CD8-positive, alpha-beta memory T cell (primary cell): ENCODE measurements at regions not wholly inside any gene's neighbourhood (a gene's known extent, or its start where the extent isn't known, plus 50 kb on each side); places are given as distances from the start of the nearest gene placed in this dataset.

Experiments used
- CTCF ChIA-PET: fragments of 350-600 bp; sonication (Branson Sonifier 250); formaldehyde crosslinking; loops from one replicate; lab custom pipeline; 2021; ENCODE audit warnings: antibody characterized with exemption; lab: Charles Lee
- POLR2A ChIA-PET: fragments of 350-600 bp; sonication (Branson Sonifier 250); formaldehyde crosslinking; loops from one replicate; lab custom pipeline; 2021; ENCODE audit warnings: antibody characterized with exemption; lab: Charles Lee
- DNase-seq, 5 donors: peaks; one replicate each; pipeline versions ENCODE4 v3.0.0 to v3.0.0-alpha.2; 2020 to 2022; ENCODE audit warnings: mixed read lengths in 1 of 5
- H3K27ac ChIP-seq: one replicate; pipeline ENCODE4 v1.7.0; 2013; ENCODE audit warnings: low read depth, mild to moderate bottlenecking, low read length, moderate library complexity
- H3K27me3 ChIP-seq: 2 replicates; pipeline ENCODE4 v1.7.0; 2013; ENCODE audit warnings: low read length, mild to moderate bottlenecking; ENCODE audit not compliant: insufficient read depth, poor library complexity, severe bottlenecking
- H3K36me3 ChIP-seq: 2 replicates; pipeline ENCODE4 v1.7.0; 2013; ENCODE audit warnings: mild to moderate bottlenecking, low read length, moderate library complexity; ENCODE audit not compliant: insufficient read depth
- H3K4me1 ChIP-seq: 2 replicates; pipeline ENCODE4 v1.7.0; 2013; ENCODE audit warnings: mild to moderate bottlenecking, low read length, moderate library complexity; ENCODE audit not compliant: insufficient read depth
- H3K4me3 ChIP-seq: 2 replicates; pipeline ENCODE4 v1.7.0; 2013; ENCODE audit warnings: mild to moderate bottlenecking, low read length
- H3K9me3 ChIP-seq: 2 replicates; pipeline ENCODE4 v1.7.0; 2013; ENCODE audit warnings: mild to moderate bottlenecking, low read length
- H3K27ac Mint-ChIP-seq, 8 donors: one replicate each; pipeline ENCODE4 v1.8.0; 2020 to 2021; ENCODE audit warnings: mixed read lengths in 8 of 8, mild to moderate bottlenecking in 6 of 8, inconsistent platforms in 3 of 8, moderate library complexity in 3 of 8
- H3K27me3 Mint-ChIP-seq, 2 donors: one replicate each; pipeline ENCODE4 v1.8.0; 2020 to 2021; ENCODE audit warnings: mixed read lengths in 2 of 2, mild to moderate bottlenecking in 1 of 2, moderate library complexity in 1 of 2
- H3K36me3 Mint-ChIP-seq, 3 donors: one replicate each; pipeline ENCODE4 v1.8.0; 2020 to 2021; ENCODE audit warnings: mixed read lengths in 3 of 3, inconsistent platforms in 1 of 3, mild to moderate bottlenecking in 1 of 3
- H3K4me1 Mint-ChIP-seq, 3 donors: one replicate each; pipeline ENCODE4 v1.8.0; 2020 to 2021; ENCODE audit warnings: mixed read lengths in 3 of 3, inconsistent platforms in 1 of 3, mild to moderate bottlenecking in 1 of 3
- H3K4me3 Mint-ChIP-seq, 7 donors: one replicate each; pipeline ENCODE4 v1.8.0; 2020 to 2021; ENCODE audit warnings: mixed read lengths in 7 of 7, mild to moderate bottlenecking in 6 of 7, moderate library complexity in 4 of 7, inconsistent platforms in 2 of 7
- H3K9me3 Mint-ChIP-seq, 5 donors: one replicate each; pipeline ENCODE4 v1.8.0; 2020 to 2022; ENCODE audit warnings: mixed read lengths in 5 of 5, mild to moderate bottlenecking in 3 of 5, moderate library complexity in 2 of 5, inconsistent platforms in 1 of 5

DNA sequence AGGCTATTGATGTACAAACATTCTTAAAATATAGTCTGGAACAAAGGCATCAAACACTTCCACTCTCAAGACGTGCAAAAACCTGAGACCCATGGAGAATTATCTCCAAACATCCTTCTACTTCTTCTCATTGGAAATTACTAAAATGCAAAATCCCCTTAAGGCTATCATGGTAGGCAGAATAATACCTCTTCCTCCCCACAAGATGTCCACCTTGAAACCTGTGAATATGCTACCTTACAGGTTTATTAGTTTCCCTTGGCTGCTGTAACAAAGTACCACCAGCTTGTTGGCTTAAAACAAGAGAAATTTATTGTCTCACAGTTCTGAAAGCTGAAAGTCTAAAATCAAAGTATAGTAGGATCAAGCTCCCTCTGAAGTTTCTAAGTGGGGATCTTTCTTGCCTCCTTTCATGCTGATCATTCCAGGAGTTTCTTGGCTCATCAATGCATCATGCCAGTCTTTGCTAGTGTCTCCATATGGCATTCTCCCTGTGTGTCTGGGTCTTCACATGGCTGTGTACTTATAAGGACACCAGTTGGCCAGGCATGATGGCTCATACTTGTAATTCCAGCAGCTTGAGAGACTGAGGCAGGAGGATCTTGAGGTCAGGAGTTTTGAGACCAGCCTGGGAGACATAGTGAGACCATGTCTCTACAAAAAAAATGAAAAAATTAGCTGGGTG lies 163.7 kb upstream of the NCK2 start:
- Mint-ChIP-seq H3K4me1 (peaks cover 23 to 28% (median 26%) of the 10 kb centered on the region in 3 donors), H3K27me3 (peaks cover 0 to 3% of the 10 kb centered on the region in 2 donors), H3K4me3 (no peak overlapping the region), H3K27ac (peak overlapping the region in 2 of 8 donors; percentile 27 to 60), H3K36me3 (peaks cover 0 to 4% (median 2%) of the 10 kb centered on the region in 3 donors), H3K9me3 (peaks cover 0 to 2% (median 0%) of the 10 kb centered on the region in 5 donors)
- Histone ChIP-seq H3K27ac (no peak overlapping the region), H3K9me3 (no peaks in the 10 kb centered on the region), H3K4me1 (peaks cover 26% of the 10 kb centered on the region), H3K36me3 (no peaks in the 10 kb centered on the region), H3K4me3 (no peak overlapping the region), H3K27me3 (no peaks in the 10 kb centered on the region)
- POLR2A ChIA-PET, result no interaction called here
- no peak for DNase-seq
- CTCF ChIA-PET, result interaction anchor here (1.0 kb wide), 1 partner anchor 206 kb away, joined by 3 read pairs; no protein-coding TSS in a partner anchor

DNA sequence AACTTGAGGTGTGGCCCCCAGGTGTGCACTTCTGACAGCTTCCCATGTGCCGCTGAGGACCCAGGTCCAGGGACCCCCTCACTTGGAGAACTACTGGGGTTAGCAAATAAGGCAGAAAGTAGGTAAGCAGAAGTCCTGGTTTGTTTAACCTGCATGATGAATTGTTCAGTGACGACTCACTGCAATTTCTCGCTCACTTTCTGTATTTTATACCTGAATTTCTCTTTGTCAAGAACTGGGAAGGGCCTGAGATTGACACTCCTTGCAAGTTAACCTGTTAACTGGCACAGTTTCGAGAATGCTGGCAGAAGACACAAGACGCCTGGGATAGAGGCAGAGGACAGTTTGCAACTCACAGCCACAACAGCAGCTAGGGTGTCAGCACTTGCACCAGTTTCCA lies 164.5 kb upstream of the NCK2 start:
- no peaks in the 10 kb centered on the region for H3K9me3 ChIP-seq
- H3K36me3 ChIP-seq, result no peaks in the 10 kb centered on the region
- H3K27ac Mint-ChIP-seq, result no peak overlapping the region
- H3K27me3 Mint-ChIP-seq, result peaks cover 0 to 1% of the 10 kb centered on the region in 2 donors
- peaks cover 26 to 28% (median 28%) of the 10 kb centered on the region in 3 donors for H3K4me1 Mint-ChIP-seq
- H3K27me3 ChIP-seq, result no peaks in the 10 kb centered on the region
- no peaks in the 10 kb centered on the region for H3K9me3 Mint-ChIP-seq
- no peak overlapping the region for H3K27ac ChIP-seq
- peaks cover 0 to 3% (median 2%) of the 10 kb centered on the region in 3 donors for H3K36me3 Mint-ChIP-seq
- DNase-seq, result no peak
- peaks cover 26% of the 10 kb centered on the region for H3K4me1 ChIP-seq
- ChIA-PET POLR2A (no interaction called here), CTCF (no interaction called here)
- H3K4me3 Mint-ChIP-seq, result no peak overlapping the region
- no peak overlapping the region for H3K4me3 ChIP-seq

DNA sequence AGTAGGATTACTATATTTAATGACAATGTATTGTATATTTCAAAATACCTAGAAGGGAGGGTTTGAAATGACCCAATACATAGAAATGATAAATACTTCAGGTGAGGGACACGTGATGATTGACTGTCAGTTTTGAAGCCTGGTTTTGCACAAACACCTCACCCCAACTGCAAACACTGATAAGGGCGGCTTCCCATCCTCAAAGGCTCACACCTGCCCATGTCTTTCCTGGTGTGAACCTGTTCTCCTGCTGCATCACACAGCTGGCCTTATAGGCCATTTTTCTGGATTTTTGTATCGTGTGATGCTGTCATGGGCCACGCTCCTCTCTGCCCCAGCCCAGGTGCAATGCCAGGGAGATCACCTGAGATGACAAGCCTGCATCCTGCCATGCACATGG lies 166.5 kb upstream of the NCK2 start:
- H3K36me3 ChIP-seq, result no peaks in the 10 kb centered on the region
- POLR2A ChIA-PET, result no interaction called here
- DNase-seq, result no peak
- Mint-ChIP-seq H3K36me3 (no peaks in the 10 kb centered on the region), H3K9me3 (no peaks in the 10 kb centered on the region), H3K4me3 (no peak overlapping the region), H3K27ac (no peak overlapping the region), H3K27me3 (peaks cover 1 to 2% of the 10 kb centered on the region in 2 donors), H3K4me1 (peaks cover 13 to 21% (median 14%) of the 10 kb centered on the region in 3 donors)
- H3K4me3 ChIP-seq, result no peak overlapping the region
- CTCF ChIA-PET, result interaction anchor here (1.2 to 3.5 kb wide), 6 partner anchors 13 to 519 kb away, joined by 3 to 21 read pairs (median 7); no protein-coding TSS in a partner anchor
- no peaks in the 10 kb centered on the region for H3K27me3 ChIP-seq
- H3K27ac ChIP-seq, result no peak overlapping the region
- no peaks in the 10 kb centered on the region for H3K9me3 ChIP-seq
- peaks cover 13% of the 10 kb centered on the region for H3K4me1 ChIP-seq

DNA sequence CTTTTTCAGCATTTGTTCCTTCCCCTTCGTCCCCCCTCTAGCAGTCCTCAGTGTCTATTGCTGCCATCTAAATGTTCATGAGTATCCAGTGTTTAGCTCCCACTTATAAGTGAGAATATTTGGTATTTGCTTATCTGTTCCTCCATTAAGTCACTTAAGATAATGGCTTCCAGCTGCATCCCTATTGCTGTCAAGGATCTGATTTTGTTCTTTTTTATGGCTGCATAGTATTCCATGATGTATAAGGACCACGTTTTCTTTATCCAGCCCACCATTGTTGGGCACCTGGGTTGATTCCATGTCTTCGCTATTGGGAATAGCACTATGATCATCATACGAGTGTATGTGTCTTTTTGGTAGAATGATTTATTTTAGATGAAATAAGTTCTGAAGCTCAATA lies 166.9 kb upstream of the NCK2 start:
- H3K4me1 ChIP-seq, result peaks cover 9% of the 10 kb centered on the region
- no peak overlapping the region for H3K4me3 Mint-ChIP-seq
- ChIA-PET CTCF (interaction anchor here (0.8 to 3.5 kb wide), 10 partner anchors 13 to 520 kb away, joined by 3 to 21 read pairs (median 5); no protein-coding TSS in a partner anchor), POLR2A (no interaction called here)
- H3K27me3 Mint-ChIP-seq, result peaks cover 1 to 5% of the 10 kb centered on the region in 2 donors
- H3K27ac ChIP-seq, result no peak overlapping the region
- peaks cover 9 to 21% (median 14%) of the 10 kb centered on the region in 3 donors for H3K4me1 Mint-ChIP-seq
- H3K9me3 ChIP-seq, result no peaks in the 10 kb centered on the region
- no peak overlapping the region for H3K27ac Mint-ChIP-seq
- H3K27me3 ChIP-seq, result no peaks in the 10 kb centered on the region
- no peak overlapping the region for H3K4me3 ChIP-seq
- H3K36me3 Mint-ChIP-seq, result no peaks in the 10 kb centered on the region
- no peaks in the 10 kb centered on the region for H3K36me3 ChIP-seq
- H3K9me3 Mint-ChIP-seq, result no peaks in the 10 kb centered on the region
- no peak for DNase-seq

DNA sequence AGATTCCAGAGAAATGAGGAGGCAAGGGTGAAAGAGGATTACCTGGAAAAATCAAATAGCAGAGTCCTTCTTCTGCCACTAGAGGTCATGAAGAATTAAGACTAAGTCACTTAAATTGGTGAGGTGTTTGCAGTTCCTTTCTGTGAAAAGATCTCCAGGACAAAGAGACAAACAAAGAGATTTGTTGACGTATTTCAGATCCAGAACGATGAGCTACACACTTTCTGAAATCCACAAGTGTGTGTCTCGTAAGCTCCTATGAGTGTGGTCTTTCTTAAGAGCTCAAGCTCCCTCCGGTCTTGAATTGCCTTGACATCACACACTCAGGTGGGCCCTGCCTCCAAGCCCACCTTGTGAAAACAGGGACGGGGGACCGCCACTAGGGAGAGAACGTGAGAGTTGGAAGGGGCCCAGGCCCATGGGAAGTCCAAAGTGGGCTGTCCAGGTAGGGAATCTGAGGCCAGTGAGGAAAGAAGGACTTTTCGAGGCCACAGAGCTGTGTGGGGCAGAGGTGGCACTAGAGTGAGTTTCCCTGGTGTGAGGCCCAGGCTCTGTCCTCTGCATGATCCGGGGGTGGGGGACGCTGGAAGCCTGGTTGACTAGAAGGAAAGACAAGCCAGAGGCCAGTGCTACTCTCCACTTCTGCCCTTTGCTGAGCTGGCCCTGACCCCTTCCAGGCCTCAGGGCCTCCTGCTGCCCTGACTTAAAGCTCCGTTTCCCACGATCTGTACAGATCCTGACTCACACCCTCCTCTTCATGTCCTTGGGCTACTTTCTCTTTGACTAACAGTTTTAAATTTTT lies 168.1 kb upstream of the NCK2 start:
- H3K4me3 Mint-ChIP-seq, result no peak overlapping the region
- peak in 2 of 5 donors; percentile 32 to 50 for DNase-seq
- CTCF ChIA-PET, result interaction anchor here (0.6 to 3.5 kb wide), 36 partner anchors 9 to 533 kb away, joined by 3 to 22 read pairs (median 4); no protein-coding TSS in a partner anchor
- no peaks in the 10 kb centered on the region for H3K9me3 Mint-ChIP-seq
- peaks cover 1 to 14% of the 10 kb centered on the region in 2 donors for H3K27me3 Mint-ChIP-seq
- peaks cover 7 to 18% (median 13%) of the 10 kb centered on the region in 3 donors for H3K4me1 Mint-ChIP-seq
- Histone ChIP-seq H3K27ac (no peak overlapping the region), H3K36me3 (no peaks in the 10 kb centered on the region), H3K4me3 (no peak overlapping the region), H3K27me3 (no peaks in the 10 kb centered on the region), H3K4me1 (peaks cover 6% of the 10 kb centered on the region), H3K9me3 (no peaks in the 10 kb centered on the region)
- POLR2A ChIA-PET, result interaction anchor here (0.9 kb wide), 1 partner anchor 210 kb away, joined by 3 read pairs; no protein-coding TSS in a partner anchor
- peak overlapping the region in 7 of 8 donors; percentile 1 to 88 (median 55) for H3K27ac Mint-ChIP-seq
- no peaks in the 10 kb centered on the region for H3K36me3 Mint-ChIP-seq

DNA sequence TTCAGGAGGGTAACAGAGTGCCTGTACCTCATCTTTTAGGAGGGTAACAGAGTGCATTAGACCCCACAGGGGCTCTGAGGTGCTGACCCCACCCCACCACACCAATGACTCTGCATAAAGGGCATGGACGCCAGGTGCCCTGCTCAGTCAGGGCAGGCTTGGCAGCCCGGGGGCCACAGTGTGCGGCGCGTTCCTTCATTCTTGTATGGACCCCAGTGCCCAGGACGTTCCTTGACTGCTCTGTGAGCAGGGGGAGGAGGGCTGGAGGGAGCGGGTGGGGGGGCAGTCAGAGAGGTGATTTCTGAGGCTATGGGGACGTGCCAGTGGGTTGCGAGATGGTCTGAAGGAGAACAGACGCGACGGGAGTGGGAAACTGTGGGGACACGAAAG lies 168.7 kb upstream of the NCK2 start:
- no peak overlapping the region for H3K4me3 Mint-ChIP-seq
- no peaks in the 10 kb centered on the region for H3K9me3 ChIP-seq
- H3K27me3 ChIP-seq, result no peaks in the 10 kb centered on the region
- peaks cover 6% of the 10 kb centered on the region for H3K4me1 ChIP-seq
- H3K27ac ChIP-seq, result no peak overlapping the region
- POLR2A ChIA-PET, result interaction anchor here (0.9 kb wide), 1 partner anchor 210 kb away, joined by 3 read pairs; no protein-coding TSS in a partner anchor
- H3K4me3 ChIP-seq, result no peak overlapping the region
- H3K36me3 ChIP-seq, result no peaks in the 10 kb centered on the region
- CTCF ChIA-PET, result interaction anchor here (0.7 to 3.5 kb wide), 29 partner anchors 10 to 534 kb away, joined by 3 to 22 read pairs (median 4); no protein-coding TSS in a partner anchor
- H3K36me3 Mint-ChIP-seq, result peaks cover 0 to 2% (median 0%) of the 10 kb centered on the region in 3 donors
- peaks cover 1 to 20% of the 10 kb centered on the region in 2 donors for H3K27me3 Mint-ChIP-seq
- H3K27ac Mint-ChIP-seq, result peak overlapping the region in 4 of 8 donors; percentile 1 to 88 (median 36)
- H3K9me3 Mint-ChIP-seq, result no peaks in the 10 kb centered on the region
- no peak for DNase-seq
- peaks cover 7 to 18% (median 13%) of the 10 kb centered on the region in 3 donors for H3K4me1 Mint-ChIP-seq

DNA sequence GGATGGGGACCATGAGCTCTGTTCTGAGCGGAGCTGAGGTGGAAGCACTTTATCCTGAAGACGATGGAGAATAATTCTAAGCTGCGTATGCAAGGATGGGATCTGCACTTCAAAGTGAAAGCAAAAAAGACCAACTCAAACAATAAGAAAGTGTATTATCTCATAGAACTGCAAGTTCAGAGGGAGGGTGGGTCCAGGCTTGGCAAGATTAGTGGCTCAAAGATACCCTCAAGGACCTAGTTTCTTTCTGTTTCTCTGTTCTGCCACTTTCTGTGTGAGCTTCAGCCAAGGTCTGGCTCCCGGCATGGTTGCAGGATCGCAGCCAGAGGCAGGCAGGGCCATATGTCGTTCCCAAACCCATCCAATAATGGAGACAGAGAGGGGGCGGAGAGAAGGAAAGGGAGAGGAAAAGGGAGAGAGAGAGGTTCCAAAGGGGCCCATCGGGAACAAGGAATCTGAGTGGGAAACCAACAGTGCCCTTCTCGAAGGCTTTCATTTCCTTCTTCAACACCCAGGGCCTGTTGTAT lies 169.2 kb upstream of the NCK2 start:
- no peak for DNase-seq
- peaks cover 7 to 18% (median 13%) of the 10 kb centered on the region in 3 donors for H3K4me1 Mint-ChIP-seq
- Histone ChIP-seq H3K27me3 (no peaks in the 10 kb centered on the region), H3K4me3 (no peak overlapping the region), H3K4me1 (peaks cover 6% of the 10 kb centered on the region), H3K27ac (no peak overlapping the region), H3K9me3 (no peaks in the 10 kb centered on the region), H3K36me3 (no peaks in the 10 kb centered on the region)
- H3K27ac Mint-ChIP-seq, result peak overlapping the region in 2 of 8 donors; percentile 19 to 95
- ChIA-PET CTCF (interaction anchor here (0.9 to 2.9 kb wide), 8 partner anchors 14 to 527 kb away, joined by 3 to 19 read pairs (median 4); no protein-coding TSS in a partner anchor), POLR2A (no interaction called here)
- H3K27me3 Mint-ChIP-seq, result peaks cover 1 to 25% of the 10 kb centered on the region in 2 donors
- H3K9me3 Mint-ChIP-seq, result no peaks in the 10 kb centered on the region
- H3K36me3 Mint-ChIP-seq, result peaks cover 0 to 4% (median 0%) of the 10 kb centered on the region in 3 donors
- H3K4me3 Mint-ChIP-seq, result no peak overlapping the region
